K562 (cell line): ENCODE measurements at regions not wholly inside any gene's neighbourhood (a gene's known extent, or its start where the extent isn't known, plus 50 kb on each side); places are given as distances from the start of the nearest gene placed in this dataset.
A peak's percentile ranks its signal among the peaks of the same experiment; 100 is the strongest.

ENCODE experiments used
- ATAC-seq: fragments of 200-7000 bp; cut with Tn5 transposase; 3 replicates; pipeline ENCODE4 v1.9.1; 2020; ENCODE audit warnings: moderate library complexity
- BruUV-seq: library from RNA; stranded (reverse); fragments of 400-500 nt; replicated peaks from 2 replicates; lab custom pipeline; 2021; lab: Mats Ljungman, UMichigan
- CTCF ChIA-PET: fragments of 300-600 bp; formaldehyde crosslinking; extraction: SDS; loops from one replicate; lab custom pipeline; 2021; ENCODE audit warnings: low intra/inter-chr PET ratio; lab: Yijun Ruan, JAX
- POLR2A ChIA-PET: fragments of 300-600, 350-650 bp; sonication (Branson Sonifier 250); formaldehyde crosslinking; extraction: SDS; loops from one replicate; lab custom pipeline; 2021; ENCODE audit warnings: antibody characterized with exemption, inconsistent platforms; lab: Yijun Ruan, JAX
- DNase-seq, 4 experiments: peaks; one replicate each; pipeline versions ENCODE4 v3.0.0 to v3.0.0-alpha.2; 2011 to 2018; ENCODE audit warnings: low spot score in 3 of 4, mixed read lengths in 3 of 4; ENCODE audit errors: extremely low read depth in 1 of 4
- FAIRE-seq: peaks from 2 replicates; lab custom pipeline; 2011; peaks lifted over from hg19 to GRCh38; lab: Jason Lieb, UNC
- H2AFZ ChIP-seq: 2 replicates; pipeline ENCODE4 v1.6.0; 2011; ENCODE audit warnings: low read depth, low read length, control low read depth, inconsistent platforms
- H3K27ac ChIP-seq: fragments of 200-600 bp; 3 replicates; pipeline ENCODE4 v1.8.0; 2011; ENCODE audit warnings: low read depth, mild to moderate bottlenecking, control low read depth, inconsistent platforms, low read length, moderate library complexity, mixed read lengths; ENCODE audit errors: extremely low read depth
- H3K27me3 ChIP-seq, 2 experiments: fragments of 300-600 bp in 1 of 2; 2 replicates in 1 of 2; 3 replicates in 1 of 2; pipeline versions ENCODE4 v1.6.0 to v1.8.0; 2011; ENCODE audit warnings: inconsistent platforms in 2 of 2, low read length in 2 of 2, mild to moderate bottlenecking in 1 of 2, mixed read lengths in 1 of 2, moderate library complexity in 1 of 2; ENCODE audit not compliant: control insufficient read depth in 2 of 2, insufficient read depth in 2 of 2
- H3K36me3 ChIP-seq: fragments of 300-600 bp; 3 replicates; pipeline ENCODE4 v1.8.0; 2011; ENCODE audit warnings: mild to moderate bottlenecking, low read length, inconsistent platforms; ENCODE audit not compliant: control insufficient read depth, insufficient read depth
- H3K4me1 ChIP-seq, 2 experiments: fragments of 200-600 bp in 1 of 2; replicated peaks in 1 of 2; 2 replicates in 1 of 2; 3 replicates in 1 of 2; pipeline versions ENCODE4 v1.5.1 to v1.8.0; 2011; ENCODE audit warnings: inconsistent platforms in 2 of 2, low read length in 2 of 2, mild to moderate bottlenecking in 1 of 2, mixed read lengths in 1 of 2, moderate library complexity in 1 of 2; ENCODE audit not compliant: control insufficient read depth in 2 of 2, insufficient read depth in 2 of 2
- H3K4me2 ChIP-seq: 2 replicates; pipeline ENCODE4 v1.6.1; 2011; ENCODE audit warnings: low read length, control low read depth, inconsistent platforms, mixed read lengths; ENCODE audit not compliant: insufficient read depth
- H3K4me3 ChIP-seq: fragments of 200-600 bp; sonication (generic), shearing (Covaris generic); 2 replicates; pipeline ENCODE4 v1.5.1; 2016; ENCODE audit warnings: control low read depth, inconsistent platforms
- H3K79me2 ChIP-seq: fragments of 200-600 bp; 3 replicates; pipeline ENCODE4 v1.8.0; 2011; ENCODE audit warnings: low read length, inconsistent platforms; ENCODE audit not compliant: control insufficient read depth, insufficient read depth
- H3K9ac ChIP-seq, 2 experiments: 2 replicates each; pipeline versions ENCODE4 v1.6.0 to v1.6.1; 2011; ENCODE audit warnings: low read depth in 2 of 2, low read length in 2 of 2, control low read depth in 1 of 2, inconsistent platforms in 1 of 2, mild to moderate bottlenecking in 1 of 2, mixed read lengths in 1 of 2; ENCODE audit not compliant: insufficient read depth in 1 of 2
- H3K9me1 ChIP-seq: one replicate; pipeline ENCODE4 v1.6.0; 2011; ENCODE audit warnings: inconsistent platforms, mild to moderate bottlenecking, low read length, moderate library complexity; ENCODE audit not compliant: control insufficient read depth, insufficient read depth
- H3K9me3 ChIP-seq: replicated peaks from 2 replicates; pipeline ENCODE4 v1.5.1; 2011; ENCODE audit warnings: low read depth, low read length, inconsistent platforms; ENCODE audit not compliant: control insufficient read depth, insufficient read depth
- H4K20me1 ChIP-seq: replicated peaks from 2 replicates; pipeline ENCODE4 v1.6.1; 2011; ENCODE audit warnings: low read length, inconsistent platforms, mixed read lengths; ENCODE audit not compliant: control insufficient read depth, insufficient read depth
- AFF4 ChIP-seq: sonication (generic); formaldehyde crosslinking; IDR thresholded peaks from 2 replicates; pipeline ENCODE4 v1.8.0; 2023; ENCODE audit warnings: mild to moderate bottlenecking, missing genetic modification reagents
- ATF3 ChIP-seq, 2 experiments: fragments of 450-650 bp in 1 of 2; sonication (generic) in 1 of 2; formaldehyde crosslinking in 1 of 2; IDR thresholded peaks in 1 of 2; conservative IDR thresholded peaks in 1 of 2; 2 replicates each; pipeline versions ENCODE4 v1.6.1 to v1.8.1; 2016 to 2023; ENCODE audit warnings: mild to moderate bottlenecking in 2 of 2, moderate library complexity in 2 of 2, inconsistent platforms in 1 of 2, missing genetic modification reagents in 1 of 2
- BRF1 ChIP-seq: IDR thresholded peaks from 3 replicates; pipeline ENCODE4 v1.6.1; 2011; ENCODE audit warnings: borderline replicate concordance, mild to moderate bottlenecking; ENCODE audit not compliant: insufficient read length; ENCODE audit errors: extremely low read depth
- CHD4 ChIP-seq: fragments of 200-600 bp; sonication (generic); IDR thresholded peaks from 3 replicates; pipeline ENCODE4 v1.6.1; 2012; ENCODE audit warnings: low read depth, mild to moderate bottlenecking, mixed read lengths, low read length, inconsistent platforms; ENCODE audit not compliant: insufficient read depth, insufficient replicate concordance, poor library complexity, severe bottlenecking
- FUS ChIP-seq: fragments of 200-400 bp; formaldehyde crosslinking; optimal IDR thresholded peaks from 2 replicates; pipeline ENCODE3; 2017; ENCODE audit warnings: low read depth, low read length
- HCFC1 ChIP-seq: IDR thresholded peaks from 2 replicates; pipeline ENCODE4 v1.6.1; 2012; ENCODE audit warnings: low read depth, low read length, improper control_type of control experiment
- IFI16 ChIP-seq: fragments of 250-450 bp; sonication (Bioruptor Pico); IDR thresholded peaks from 2 replicates; pipeline ENCODE4 v2.1.2; 2022; ENCODE audit warnings: mild to moderate bottlenecking, inconsistent platforms
- KHSRP ChIP-seq: fragments of 450-650 bp; IDR thresholded peaks from 2 replicates; pipeline ENCODE4 v1.6.1; 2017
- MCM3 ChIP-seq: fragments of 450-650 bp; IDR thresholded peaks from 2 replicates; pipeline ENCODE4 v1.6.1; 2016
- RFX7 ChIP-seq: fragments of 250-450 bp; sonication (Bioruptor Pico); IDR thresholded peaks from 2 replicates; pipeline ENCODE4 v1.5.1; 2021; ENCODE audit warnings: mild to moderate bottlenecking
- SMARCA5 ChIP-seq: fragments of 450-650 bp; IDR thresholded peaks from 2 replicates; pipeline ENCODE4 v1.6.1; 2016
- USF1 ChIP-seq: sonication (generic); formaldehyde crosslinking; IDR thresholded peaks from 2 replicates; pipeline ENCODE4 v1.9.0; 2022; ENCODE audit warnings: mild to moderate bottlenecking, missing genetic modification reagents
- ZNF384 ChIP-seq: IDR thresholded peaks from 2 replicates; pipeline ENCODE4 v1.6.1; 2012; ENCODE audit warnings: low read depth, low read length, improper control_type of control experiment
- WGBS: fragments of 100-300 bp; shearing (Covaris generic); methylation state at CpG from one replicate; pipeline ENCODE4 v1.1.6; 2016; ENCODE audit warnings: low coverage, mixed read lengths; ENCODE audit not compliant: insufficient coverage; ENCODE audit errors: missing lambda C conversion rate; 5-methylcytosine and 5-hydroxymethylcytosine counted together
- in situ Hi-C: fragments of 300-500 bp; cut with MboI; formaldehyde crosslinking; loops from 4 replicates; pipeline ENCODE4 v1.15.0; 2018; ENCODE audit warnings: inconsistent platforms, mixed read lengths
- intact Hi-C: fragments of 100-400 bp; cut with micrococcal nuclease; formaldehyde crosslinking; loops from 2 replicates; pipeline ENCODE4 v1.14.2; 2022

DNA sequence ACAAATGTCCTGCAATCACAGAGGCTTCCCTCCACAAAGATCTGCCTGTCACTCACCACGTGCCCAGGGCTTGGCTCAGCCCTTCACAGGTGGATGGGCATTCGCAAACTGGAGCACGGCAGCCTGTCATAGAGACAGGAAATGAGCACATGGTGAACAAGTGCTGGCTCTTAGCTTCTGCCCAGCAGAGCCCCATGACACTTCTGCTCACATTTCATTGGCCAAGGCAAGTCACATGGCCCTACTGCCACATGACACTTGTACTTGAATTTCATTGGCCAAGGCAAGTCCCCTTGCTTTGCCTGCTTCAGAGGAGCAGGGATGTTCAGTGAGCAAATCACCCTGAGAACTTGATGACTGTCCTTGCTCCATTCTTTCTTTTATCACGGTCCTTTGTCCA is 110.8 kb upstream of the PPP2R2D start (continued):
- TF ChIP-seq ATF3 (IDR thresholded peaks at IDR 0.05) (no peak), ATF3 (CRISPR knock-in tag; conservative IDR thresholded peaks at IDR 0.05) (no peak), CHD4 (no peak), SMARCA5 (no peak), USF1 (CRISPR knock-in tag) (peak; percentile 83), MCM3 (no peak), KHSRP (no peak), IFI16 (CRISPR knock-in tag) (no peak)

DNA sequence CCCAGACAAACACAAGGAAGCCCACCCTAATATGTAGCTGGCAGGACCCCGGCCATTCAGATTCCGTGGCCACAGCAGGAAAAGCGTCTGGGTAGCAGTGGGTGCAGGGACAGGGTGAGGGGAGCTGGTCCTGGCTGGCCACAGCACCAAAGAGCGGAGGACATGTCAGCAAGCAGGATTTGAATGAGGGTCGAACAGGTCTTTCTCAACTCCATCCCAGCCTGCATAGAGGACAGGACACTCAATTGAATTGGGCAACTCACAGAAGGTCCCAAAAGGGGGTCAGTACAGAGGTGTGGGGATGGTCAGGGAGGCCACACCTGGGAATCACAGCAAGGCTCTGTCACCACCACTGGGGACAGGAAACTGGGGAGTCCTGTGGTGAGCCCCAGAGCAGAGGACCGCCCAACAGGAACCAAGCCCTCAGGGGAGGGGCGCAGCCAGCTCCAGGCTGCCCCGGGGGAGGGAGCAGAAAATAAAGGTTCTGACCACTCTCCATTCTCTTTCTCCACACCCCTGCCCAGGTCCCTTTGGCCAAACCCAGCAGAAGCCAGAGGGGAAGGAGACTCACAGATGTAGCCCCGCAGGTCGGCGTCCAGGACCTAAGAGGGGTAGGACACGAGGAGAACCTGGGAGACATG is 108.7 kb upstream of the PPP2R2D start:
- ChIA-PET CTCF (no interaction called here), POLR2A (no interaction called here)
- intact Hi-C loops (no loop called here), in situ Hi-C loops (no loop called here)
- Histone ChIP-seq H3K27ac (no peak overlapping the region), H3K36me3 (no peaks in the 10 kb centered on the region), H3K4me1 (no peaks in the 10 kb centered on the region), H4K20me1 (no peaks in the 10 kb centered on the region), H3K9ac (no peak overlapping the region), H3K9me3 (no peaks in the 10 kb centered on the region), H3K4me3 (no peak overlapping the region), H3K9me1 (no peaks in the 10 kb centered on the region), H3K79me2 (no peaks in the 10 kb centered on the region), H3K27me3 (no peaks in the 10 kb centered on the region), H3K4me2 (no peak overlapping the region), H2AFZ (no peak overlapping the region)
- ATAC-seq (no peak), FAIRE-seq (no peak), DNase-seq (no peak)
- WGBS = 3% methylated on average over 12 of the region's 12 CpGs
- no TSS peak for BruUV-seq
- TF ChIP-seq AFF4 (CRISPR knock-in tag) = no peak
- TF ChIP-seq FUS = no peak
- no peak for TF ChIP-seq BRF1
- no peak for TF ChIP-seq ZNF384
- TF ChIP-seq HCFC1 = no peak
- no peak for TF ChIP-seq RFX7 (CRISPR knock-in tag)
